ENCODE measurements at regions not wholly inside any gene's neighbourhood (a gene's known extent, or its start where the extent isn't known, plus 50 kb on each side); places are given as distances from the start of the nearest gene placed in this dataset.
A peak's percentile ranks its signal among the peaks of the same experiment; 100 is the strongest.
"Not testable (repeated sequence)": the region's sequence is repeated elsewhere in the genome, so short reads cannot be mapped to it uniquely, and the experiment has no call there.

DNA sequence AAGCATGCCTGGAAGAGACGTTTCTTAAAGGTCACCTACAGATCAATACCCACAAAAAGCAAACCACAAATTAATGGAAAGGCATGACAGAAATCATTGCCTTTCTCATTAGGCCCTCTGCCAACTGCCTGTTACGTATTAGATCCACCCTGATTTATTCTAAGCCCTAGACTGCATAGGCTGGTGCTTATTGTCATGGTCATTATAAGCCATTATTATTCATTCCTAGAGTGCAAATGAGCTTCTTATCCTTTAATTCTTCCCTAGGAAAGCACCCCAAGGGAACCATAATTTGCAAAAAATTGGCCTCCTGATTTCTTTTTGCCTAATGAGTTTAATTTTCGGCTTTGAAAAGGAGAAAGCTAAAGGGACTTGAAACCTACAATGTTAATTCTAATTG lies 184.2 kb upstream of the GPRIN3 start:
- no peak for DNase-seq

DNA sequence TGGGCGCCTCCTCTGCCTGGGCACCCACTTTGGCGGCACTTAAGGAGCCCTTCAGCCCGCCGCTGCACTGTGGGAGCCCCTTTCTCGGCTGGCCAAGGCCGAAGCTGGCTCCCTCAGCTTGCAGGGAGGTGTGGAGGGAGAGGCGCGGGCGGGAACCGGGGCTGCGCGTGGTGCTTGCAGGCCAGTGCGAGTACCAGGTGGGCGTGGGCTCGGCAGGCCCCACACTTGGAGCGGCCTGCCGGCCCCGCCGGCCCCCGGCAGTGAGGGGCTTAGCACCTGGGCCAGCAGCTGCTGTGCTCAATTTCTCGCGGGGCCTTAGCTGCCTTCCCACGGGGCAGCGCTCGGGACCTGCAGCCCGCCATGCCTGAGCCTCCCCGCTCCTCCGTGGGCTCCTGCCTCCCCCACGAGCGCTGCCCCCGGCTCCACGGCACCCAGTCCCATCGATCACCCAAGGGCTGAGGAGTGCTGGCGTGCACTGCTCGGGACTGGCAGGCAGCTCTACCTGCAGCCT lies 182.4 kb upstream of the GPRIN3 start:
- DNase-seq, result not testable (repeated sequence)

DNA sequence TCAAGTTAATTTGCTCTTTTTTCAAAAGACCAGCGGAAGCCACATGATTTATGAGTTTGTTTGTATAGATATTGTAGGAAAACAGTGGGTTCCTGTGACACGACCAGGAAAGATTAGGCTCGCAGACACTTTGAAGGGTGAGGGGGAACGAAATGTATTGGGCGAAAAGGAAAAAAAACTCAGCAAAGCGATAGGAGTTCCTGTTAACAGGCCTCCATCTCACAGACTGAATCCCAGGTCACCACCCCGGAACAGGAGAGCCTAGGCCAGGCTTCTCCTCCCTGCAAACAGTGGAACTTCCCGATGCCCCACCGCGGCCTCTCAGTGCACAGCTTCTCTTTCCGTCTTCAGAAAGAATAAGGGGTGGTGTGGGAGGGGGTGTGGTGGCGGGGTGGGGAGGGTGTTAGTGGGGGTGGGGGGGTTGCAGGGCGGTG lies 181.8 kb upstream of the GPRIN3 start:
- no peak for DNase-seq

GRCh38 chr4:89488736-89489135 lies 181.1 kb upstream of the GPRIN3 start:
- no peak for DNase-seq

- no peak for DNase-seq
Observed at GRCh38 chr4:89486673-89487072, 179.1 kb upstream of the GPRIN3 start.

- no peak for DNase-seq
Observed at GRCh38 chr4:89486042-89486441, 178.4 kb upstream of the GPRIN3 start.

DNA sequence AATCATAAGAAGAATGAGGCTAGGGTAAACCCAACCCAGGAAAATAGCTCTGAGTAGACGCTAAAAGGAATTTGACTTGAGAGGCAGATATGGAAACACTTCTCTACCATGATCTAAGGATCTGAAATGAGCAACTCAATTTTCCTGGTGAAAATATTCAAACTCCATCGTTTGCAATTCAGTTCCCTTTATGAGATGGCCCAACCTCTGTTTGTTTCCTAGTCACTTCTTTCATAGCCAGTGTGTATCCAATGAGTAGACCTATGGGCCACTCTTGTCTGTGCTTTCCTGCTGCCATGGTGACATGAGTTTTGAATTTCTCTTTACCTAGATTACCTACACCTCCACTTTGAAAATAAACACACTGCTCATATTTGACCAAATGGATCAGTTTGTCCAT lies 176.2 kb upstream of the GPRIN3 start:
- DNase-seq, result no peak

DNA sequence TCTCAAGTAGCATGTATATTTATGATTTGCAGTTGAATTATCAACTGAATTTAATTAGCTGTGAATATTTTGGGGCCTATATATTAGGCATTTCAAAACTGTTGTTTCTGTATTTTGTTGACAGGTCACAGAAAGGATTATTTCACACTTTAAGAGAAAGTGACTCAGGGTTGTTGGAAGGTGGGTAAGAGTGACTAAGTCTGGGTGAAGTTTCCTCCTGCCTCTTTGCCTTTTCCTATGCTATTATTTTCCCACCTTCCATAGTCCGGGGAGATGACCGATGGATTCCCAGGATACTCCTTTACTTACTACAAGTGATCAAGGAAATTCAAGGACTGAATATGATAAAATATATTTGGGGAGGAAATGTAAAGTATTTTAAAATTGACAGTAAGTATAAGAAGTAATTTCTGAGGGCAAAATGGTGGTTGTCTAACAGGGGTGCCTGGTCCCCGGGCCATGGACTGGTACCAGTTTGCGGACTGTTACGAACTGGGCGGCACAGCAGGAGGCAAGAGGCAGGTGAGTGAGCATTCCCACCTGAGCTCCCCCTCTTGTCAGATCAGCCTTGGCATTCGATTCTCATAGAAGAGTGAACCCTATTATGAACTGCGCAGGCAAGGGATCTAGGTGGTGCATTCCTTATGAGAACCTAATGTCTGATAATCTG lies 175.5 kb upstream of the GPRIN3 start:
- DNase-seq, result no peak

GRCh38 chr4:89482251-89482650 lies 174.7 kb upstream of the GPRIN3 start:
- DNase-seq, result peak; percentile 68

DNA sequence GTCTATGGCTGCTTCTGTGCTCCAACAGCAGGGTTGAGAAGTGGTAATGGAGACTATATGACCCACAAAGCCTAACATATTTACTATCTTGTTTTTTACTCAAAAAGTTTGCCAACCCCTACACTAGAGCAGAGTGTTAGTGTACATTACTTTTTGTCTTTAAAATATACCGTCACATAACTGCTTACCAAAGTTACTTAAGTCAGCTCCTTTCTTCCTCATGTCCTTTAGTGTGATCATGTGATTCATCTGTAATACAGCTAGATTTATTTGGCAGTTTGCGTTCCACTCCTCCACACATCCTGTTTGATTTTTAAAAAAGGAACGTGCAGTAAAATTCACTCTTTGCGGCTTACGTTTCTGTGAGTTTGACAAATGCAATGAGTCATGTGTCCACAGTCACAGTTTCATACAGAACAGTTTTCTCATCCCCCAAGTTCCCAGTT lies 162.4 kb upstream of the GPRIN3 start:
- no peak for DNase-seq

DNA sequence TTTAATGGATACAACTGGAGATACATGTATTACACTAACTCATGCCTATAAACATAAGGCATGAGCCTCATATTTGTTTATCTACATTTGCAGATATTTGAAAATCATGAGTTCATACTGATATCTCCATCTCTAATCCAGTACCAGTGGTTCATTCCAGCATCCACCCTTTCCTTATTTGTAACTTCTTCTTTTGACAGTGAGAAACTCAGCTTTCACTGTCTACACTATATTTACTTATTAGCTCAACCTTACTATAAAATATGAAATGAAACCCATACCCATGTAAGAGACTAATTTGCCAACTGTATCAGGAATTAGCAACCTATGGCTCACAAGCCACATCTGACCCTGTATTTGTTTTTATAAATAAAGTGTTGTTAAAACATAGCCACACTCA lies 161.9 kb upstream of the GPRIN3 start:
- no peak for DNase-seq

DNA sequence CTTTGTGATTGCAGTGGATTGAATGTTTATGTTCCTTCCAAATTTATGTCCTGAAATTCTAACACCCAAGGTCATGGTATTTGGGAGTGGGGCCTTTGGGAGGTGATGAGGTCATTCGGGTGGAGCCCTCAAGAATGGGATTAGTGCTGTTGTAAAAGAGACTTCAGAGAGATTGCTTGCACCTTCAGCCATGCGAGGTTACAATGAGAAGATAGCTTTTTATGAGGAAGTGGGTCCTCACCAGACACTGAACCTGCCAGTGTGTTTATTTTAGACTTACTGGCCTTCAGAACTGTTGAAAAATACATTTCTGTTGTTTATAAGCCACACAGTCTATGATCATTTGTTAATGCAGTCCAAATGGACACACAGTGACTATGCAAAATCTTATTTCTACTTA lies 161.0 kb upstream of the GPRIN3 start:
- no peak for DNase-seq

- DNase-seq, result no peak
Observed at GRCh38 chr4:89463341-89463740, 155.7 kb upstream of the GPRIN3 start.

DNA sequence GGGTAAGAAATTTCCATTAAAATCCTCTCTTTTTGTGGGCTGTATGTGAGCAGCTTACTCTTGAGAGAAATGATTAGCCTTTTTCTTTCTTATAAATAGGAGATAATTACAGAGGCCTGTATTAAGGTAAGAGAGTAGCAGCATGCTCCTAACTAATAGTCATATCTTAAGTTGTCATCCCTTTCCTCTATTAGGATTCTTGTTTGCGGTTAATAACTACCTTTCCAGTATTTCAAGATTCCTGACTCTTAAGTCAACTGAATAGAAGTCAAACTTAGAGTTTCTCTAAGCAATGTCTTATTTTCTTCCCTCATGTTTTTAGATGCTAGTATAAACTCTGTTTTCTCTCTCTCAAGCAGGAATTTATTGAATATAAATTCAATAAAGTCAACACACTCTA lies 139.9 kb upstream of the GPRIN3 start:
- no peak for DNase-seq

GRCh38 chr4:89446193-89446592 lies 138.6 kb upstream of the GPRIN3 start:
- no peak for DNase-seq

DNA sequence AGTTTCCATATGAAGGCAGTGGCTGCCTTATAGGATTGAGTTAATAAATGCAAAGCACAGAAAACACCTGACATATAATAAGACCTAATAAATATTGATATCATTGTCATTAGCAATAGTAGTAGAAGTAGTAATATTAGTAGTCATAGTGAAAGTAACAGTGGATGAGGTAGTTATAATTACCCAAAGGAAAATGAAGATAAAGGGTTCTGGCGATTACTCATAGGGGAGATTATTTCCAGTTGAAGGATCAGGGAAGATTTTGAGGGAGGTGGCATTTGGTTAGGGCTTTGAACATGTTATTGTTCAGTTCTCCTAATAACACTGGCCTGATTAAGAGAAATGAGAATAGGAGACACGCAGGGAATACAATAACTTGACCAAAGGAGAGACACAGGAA lies 131.9 kb upstream of the GPRIN3 start:
- no peak for DNase-seq

GRCh38 chr4:89438102-89438831 lies 130.7 kb upstream of the GPRIN3 start:
- DNase-seq, result peak; percentile 75

DNA sequence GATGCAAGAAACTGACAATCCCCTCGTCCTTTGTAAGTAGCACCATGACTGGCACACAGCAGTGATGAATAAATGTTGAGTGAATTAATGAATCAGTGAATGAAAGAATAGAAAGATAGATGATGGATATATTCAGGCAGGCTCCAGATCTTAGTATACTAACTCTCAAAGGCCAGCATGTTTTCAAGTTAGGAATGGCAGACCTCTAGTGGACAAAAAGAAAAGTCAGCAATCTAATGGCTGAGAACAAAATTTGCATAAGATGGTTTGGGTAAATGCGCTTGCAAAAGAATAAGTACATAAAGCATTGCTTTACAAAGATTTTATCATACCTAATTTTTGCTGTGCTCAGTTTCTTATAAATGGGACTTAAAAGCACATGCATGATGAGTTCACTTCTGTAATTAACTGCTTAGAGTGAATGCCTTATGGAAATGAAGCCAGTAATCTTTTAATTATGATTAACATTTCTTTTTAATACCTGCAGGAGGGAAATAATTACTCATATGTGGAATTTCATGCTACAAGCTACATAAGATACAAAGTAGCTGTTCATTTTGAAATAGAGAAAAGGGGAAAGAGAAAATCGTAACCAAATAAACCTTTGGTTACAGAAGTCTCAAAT lies 126.9 kb upstream of the GPRIN3 start:
- no peak for DNase-seq

DNA sequence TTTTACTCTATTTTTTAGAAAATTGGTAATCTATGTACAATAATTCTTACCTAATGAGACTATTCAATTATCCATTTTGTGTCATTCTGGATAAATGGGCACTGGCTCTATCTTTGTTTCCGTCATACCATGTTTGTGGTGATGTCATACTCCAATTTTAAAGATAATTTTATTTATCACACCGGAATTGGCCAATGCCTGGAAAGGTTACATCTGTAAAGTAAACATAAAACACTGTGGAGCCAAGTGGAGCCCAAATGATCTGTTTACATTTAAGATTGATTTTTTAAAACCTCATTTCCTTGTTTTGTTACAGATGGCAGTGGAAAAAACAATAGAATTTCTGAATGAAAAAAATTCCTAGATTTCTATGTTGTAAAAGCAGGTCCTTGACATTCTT lies 120.2 kb upstream of the GPRIN3 start:
- no peak for DNase-seq

DNA sequence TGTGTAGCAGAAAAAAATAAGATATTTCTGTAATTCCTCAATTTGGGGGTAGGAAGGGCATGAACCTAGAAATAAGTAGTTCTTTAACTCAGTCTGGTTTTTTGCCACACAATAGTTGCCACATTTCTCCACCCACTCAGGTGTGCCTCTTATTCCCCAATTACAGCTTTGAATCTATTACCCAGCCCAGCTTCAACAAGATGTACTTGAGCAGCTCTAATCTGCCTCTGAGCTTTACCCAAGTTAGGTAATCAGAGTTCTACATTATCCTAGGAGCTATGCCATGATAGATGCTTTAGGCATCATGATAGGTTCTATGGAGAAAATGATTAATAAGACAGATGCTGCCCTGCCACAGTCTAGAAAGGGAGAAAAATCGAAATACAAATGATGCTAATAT lies 117.4 kb upstream of the GPRIN3 start:
- no peak for DNase-seq

DNA sequence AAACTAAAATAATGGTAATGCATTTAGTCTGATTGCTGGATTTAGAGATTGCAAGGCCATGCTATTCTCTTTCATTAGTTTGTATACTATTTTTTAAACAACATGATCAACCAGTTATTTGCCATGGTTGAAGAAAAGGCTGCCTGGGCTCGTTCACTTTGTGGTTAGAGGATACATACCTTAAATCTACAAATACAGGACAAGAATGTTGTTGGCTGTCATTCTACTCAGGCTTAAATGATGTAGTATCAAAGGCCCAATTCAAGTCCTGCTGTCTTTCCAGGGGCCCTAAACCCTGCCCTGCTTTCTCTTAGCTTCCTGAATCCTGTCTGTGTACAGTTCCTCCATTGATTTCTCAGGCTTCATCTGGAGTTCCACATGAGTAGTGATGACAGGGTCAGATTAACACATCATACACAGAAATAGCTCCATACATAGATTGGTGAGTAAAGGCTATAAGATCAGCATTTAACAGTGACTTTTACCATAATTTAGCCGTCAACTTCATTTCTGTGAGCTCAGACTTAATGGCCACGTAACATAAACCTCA lies 114.9 kb upstream of the GPRIN3 start:
- DNase-seq, result no peak

GRCh38 chr4:89420507-89420906 lies 112.9 kb upstream of the GPRIN3 start:
- no peak for DNase-seq

- DNase-seq, result no peak
Observed at GRCh38 chr4:89419111-89419695, 111.6 kb upstream of the GPRIN3 start.
